A549 (cell line): ENCODE measurements at regions not wholly inside any gene's neighbourhood (a gene's known extent, or its start where the extent isn't known, plus 50 kb on each side); places are given as distances from the start of the nearest gene placed in this dataset.
A peak's percentile ranks its signal among the peaks of the same experiment; 100 is the strongest.

ENCODE experiments used
- ATAC-seq, 2 experiments: fragments of 200-7000 bp in 1 of 2; fragments of >200 bp in 1 of 2; cut with Nextera tagmentation in 1 of 2; cut with Tn5 transposase in 1 of 2; 3 replicates each; pipeline versions ENCODE4 v1.8.0 to v1.9.1; 2018 to 2020; ENCODE audit warnings: mild to moderate bottlenecking in 1 of 2, moderate library complexity in 1 of 2
- CTCF ChIA-PET: fragments of 300-600 bp; sonication (Branson Sonifier 250); formaldehyde crosslinking; extraction: SDS; loops from one replicate; lab custom pipeline; 2021; ENCODE audit warnings: antibody characterized with exemption, inconsistent platforms; lab: Yijun Ruan, JAX
- POLR2A ChIA-PET: fragments of 350-600 bp; formaldehyde crosslinking; extraction: SDS; loops from one replicate; lab custom pipeline; 2021; ENCODE audit warnings: antibody characterized with exemption, inconsistent platforms; lab: Yijun Ruan, JAX
- DNase-seq, 2 experiments: peaks; one replicate each; pipeline versions ENCODE4 v3.0.0 to v3.0.0-alpha.2; 2011 to 2016; ENCODE audit warnings: low read depth in 1 of 2, low spot score in 1 of 2
- FAIRE-seq: peaks from 2 replicates; lab custom pipeline; 2011; peaks lifted over from hg19 to GRCh38; lab: Jason Lieb, UNC
- H3K27ac ChIP-seq, 2 experiments: fragments of >200 bp; sonication (Bioruptor Twin); formaldehyde crosslinking; 3 replicates each; pipeline ENCODE4 v1.5.1; 2016 to 2017
- H3K4me1 ChIP-seq: fragments of >200 bp; sonication (Bioruptor Twin); formaldehyde crosslinking; 3 replicates; pipeline ENCODE4 v1.6.1; 2016
- H3K4me2 ChIP-seq: fragments of >200 bp; sonication (Bioruptor Twin); formaldehyde crosslinking; 3 replicates; pipeline ENCODE4 v1.6.1; 2016
- H3K4me3 ChIP-seq: fragments of >200 bp; sonication (Bioruptor Twin); formaldehyde crosslinking; 3 replicates; pipeline ENCODE4 v1.5.1; 2016
- H3K9me3 ChIP-seq: fragments of >200 bp; sonication (Bioruptor Twin); formaldehyde crosslinking; 3 replicates; pipeline ENCODE4 v1.6.1; 2016
- BHLHE40 ChIP-seq: IDR thresholded peaks from 2 replicates; pipeline ENCODE4 v1.6.1; 2012; ENCODE audit warnings: low read depth, low read length, inconsistent platforms
- CHD2 ChIP-seq: fragments of 150-350 bp; IDR thresholded peaks from 2 replicates; pipeline ENCODE4 v1.6.1; 2014; ENCODE audit warnings: low read length; ENCODE audit not compliant: partially characterized antibody
- E2F6 ChIP-seq: IDR thresholded peaks from 2 replicates; pipeline ENCODE4 v1.6.1; 2012; ENCODE audit warnings: low read depth, borderline replicate concordance
- EHMT2 ChIP-seq: fragments of 200-600 bp; sonication (generic); IDR thresholded peaks from 2 replicates; pipeline ENCODE4 v1.6.1; 2016; ENCODE audit warnings: antibody characterized with exemption, low read depth, mild to moderate bottlenecking, moderate library complexity
- ESRRA ChIP-seq: fragments of 150-350 bp; IDR thresholded peaks from 2 replicates; pipeline ENCODE4 v1.6.1; 2014; ENCODE audit warnings: mild to moderate bottlenecking, low read length, borderline replicate concordance
- FOSL2 ChIP-seq, 2 experiments: fragments of 450-650 bp in 1 of 2; fragments of >200 bp in 1 of 2; sonication (Bioruptor Twin) in 1 of 2; formaldehyde crosslinking; IDR thresholded peaks; 2 replicates each; pipeline versions ENCODE4 v1.5.0 to v1.6.1; 2016 to 2020; ENCODE audit warnings: mild to moderate bottlenecking in 1 of 2, moderate library complexity in 1 of 2
- HOXA7 ChIP-seq: fragments of 250-450 bp; sonication (Bioruptor Pico); IDR thresholded peaks from 2 replicates; pipeline ENCODE4 v1.5.0; 2020; ENCODE audit warnings: mild to moderate bottlenecking, moderate library complexity
- JUN ChIP-seq, 2 experiments: fragments of >200 bp; sonication (Bioruptor Twin); formaldehyde crosslinking; IDR thresholded peaks; 2 replicates in 1 of 2; 3 replicates in 1 of 2; pipeline ENCODE4 v1.6.1; 2016 to 2017
- MAFK ChIP-seq: fragments of 450-650 bp; IDR thresholded peaks from 2 replicates; pipeline ENCODE4 v1.6.1; 2014; ENCODE audit not compliant: partially characterized antibody
- NFE2L2 ChIP-seq: fragments of 150-350 bp; conservative IDR thresholded peaks from 2 replicates; pipeline ENCODE4 v1.6.1; 2014; ENCODE audit warnings: low read length
- PHF8 ChIP-seq: fragments of 200-600 bp; sonication (generic); IDR thresholded peaks from 2 replicates; pipeline ENCODE4 v1.6.1; 2016; ENCODE audit warnings: low read depth, mild to moderate bottlenecking, antibody characterized with exemption, moderate library complexity, borderline replicate concordance
- RNF2 ChIP-seq: fragments of 200-600 bp; sonication (generic); IDR thresholded peaks from 2 replicates; pipeline ENCODE4 v1.6.1; 2016; ENCODE audit warnings: low read depth, mild to moderate bottlenecking, antibody characterized with exemption, moderate library complexity, borderline replicate concordance
- ZFP36 ChIP-seq: fragments of 450-650 bp; IDR thresholded peaks from 2 replicates; pipeline ENCODE4 v1.6.1; 2014; ENCODE audit warnings: borderline replicate concordance; ENCODE audit not compliant: partially characterized antibody
- ZNF302 ChIP-seq: fragments of 250-450 bp; sonication (Bioruptor Pico); IDR thresholded peaks from 2 replicates; pipeline ENCODE4 v1.9.0; 2021; ENCODE audit warnings: inconsistent platforms, mild to moderate bottlenecking, moderate library complexity
- WGBS: methylation state at CpG from one replicate; pipeline ENCODE4 v1.1.6; 2017; ENCODE audit errors: missing lambda C conversion rate; 5-methylcytosine and 5-hydroxymethylcytosine counted together
- TF ChIP-seq, protein P1 (sequence below): fragments of 450-650 bp; IDR thresholded peaks from 2 replicates; pipeline ENCODE4 v1.6.1; 2014; ENCODE audit warnings: antibody characterized with exemption
- TF ChIP-seq, protein P2 (sequence below): fragments of 150-350 bp; IDR thresholded peaks from 2 replicates; pipeline ENCODE4 v1.6.1; 2014; ENCODE audit warnings: low read depth, mild to moderate bottlenecking, low read length

GRCh38 chr17:77378318-77379064 is 237.7 kb downstream of the SEC14L1 start (continued):
- TF ChIP-seq, protein P1, sequence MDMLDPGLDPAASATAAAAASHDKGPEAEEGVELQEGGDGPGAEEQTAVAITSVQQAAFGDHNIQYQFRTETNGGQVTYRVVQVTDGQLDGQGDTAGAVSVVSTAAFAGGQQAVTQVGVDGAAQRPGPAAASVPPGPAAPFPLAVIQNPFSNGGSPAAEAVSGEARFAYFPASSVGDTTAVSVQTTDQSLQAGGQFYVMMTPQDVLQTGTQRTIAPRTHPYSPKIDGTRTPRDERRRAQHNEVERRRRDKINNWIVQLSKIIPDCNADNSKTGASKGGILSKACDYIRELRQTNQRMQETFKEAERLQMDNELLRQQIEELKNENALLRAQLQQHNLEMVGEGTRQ, result no peak
- TF ChIP-seq ESRRA (no peak), NFE2L2 (no peak)
- TF ChIP-seq, protein P2, sequence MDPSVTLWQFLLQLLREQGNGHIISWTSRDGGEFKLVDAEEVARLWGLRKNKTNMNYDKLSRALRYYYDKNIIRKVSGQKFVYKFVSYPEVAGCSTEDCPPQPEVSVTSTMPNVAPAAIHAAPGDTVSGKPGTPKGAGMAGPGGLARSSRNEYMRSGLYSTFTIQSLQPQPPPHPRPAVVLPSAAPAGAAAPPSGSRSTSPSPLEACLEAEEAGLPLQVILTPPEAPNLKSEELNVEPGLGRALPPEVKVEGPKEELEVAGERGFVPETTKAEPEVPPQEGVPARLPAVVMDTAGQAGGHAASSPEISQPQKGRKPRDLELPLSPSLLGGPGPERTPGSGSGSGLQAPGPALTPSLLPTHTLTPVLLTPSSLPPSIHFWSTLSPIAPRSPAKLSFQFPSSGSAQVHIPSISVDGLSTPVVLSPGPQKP, result no peak

DNA sequence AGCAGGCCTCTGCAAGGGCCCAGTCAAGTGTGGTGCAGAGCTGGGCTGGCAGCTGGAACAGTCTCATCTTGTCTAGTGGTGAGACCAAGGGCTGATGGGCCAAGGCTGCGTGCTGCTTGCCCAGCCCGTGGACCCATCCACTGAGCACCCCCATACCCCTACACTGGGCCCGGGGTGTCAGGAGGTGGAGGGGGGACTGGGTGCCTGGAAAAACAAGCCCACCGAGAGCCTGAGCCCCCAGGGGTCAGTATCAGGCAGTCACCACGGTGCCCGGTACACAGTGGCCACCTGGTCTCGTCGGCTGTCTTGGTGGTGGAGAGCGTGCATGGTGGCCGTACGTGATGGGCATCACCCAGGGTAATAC is 238.3 kb downstream of the SEC14L1 start:
- ChIA-PET POLR2A (no interaction called here), CTCF (no interaction called here)
- Histone ChIP-seq H3K4me1 (peaks cover 71% of the 10 kb centered on the region), H3K27ac (no peak overlapping the region; a peak in 1 of 6 replicates), H3K4me2 (no peak overlapping the region), H3K9me3 (no peaks in the 10 kb centered on the region), H3K4me3 (no peak overlapping the region)
- 97% methylated on average over 9 of the region's 11 CpGs for WGBS
- ATAC-seq, result no peak
- DNase-seq, result no peak
- TF ChIP-seq JUN (IDR thresholded peaks at IDR 0.05), result no peak
- TF ChIP-seq EHMT2, result no peak
- no peak for TF ChIP-seq BHLHE40
- no peak for TF ChIP-seq FOSL2 (IDR thresholded peaks at IDR 0.05)
- no peak for TF ChIP-seq FOSL2 (CRISPR knock-in tag; IDR thresholded peaks at IDR 0.05)
- TF ChIP-seq ZNF302 (CRISPR knock-in tag), result no peak
- TF ChIP-seq HOXA7 (CRISPR knock-in tag), result no peak
- no peak for TF ChIP-seq PHF8
- TF ChIP-seq MAFK, result no peak
- no peak for TF ChIP-seq NFE2L2
- TF ChIP-seq RNF2, result no peak
- no peak for TF ChIP-seq ZFP36
- FAIRE-seq, result no peak

- DNase-seq (no peak), ATAC-seq (no peak), FAIRE-seq (no peak)
- 76% methylated on average over 6 of the region's 6 CpGs for WGBS
- Histone ChIP-seq H3K27ac (peak overlapping the region in 1 of 2 experiments; percentile 22; a peak in 1 of 6 replicates), H3K4me3 (no peak overlapping the region), H3K4me1 (peaks cover 71% of the 10 kb centered on the region), H3K9me3 (no peaks in the 10 kb centered on the region), H3K4me2 (no peak overlapping the region)
- POLR2A ChIA-PET, result no interaction called here
- TF ChIP-seq CHD2, result no peak
- CTCF ChIA-PET, result interaction anchor here (1.2 kb wide), 1 partner anchor 50 kb away, joined by 3 read pairs; no protein-coding TSS in a partner anchor
Observed at GRCh38 chr17:77379832-77380231, 239.1 kb downstream of the SEC14L1 start.

DNA sequence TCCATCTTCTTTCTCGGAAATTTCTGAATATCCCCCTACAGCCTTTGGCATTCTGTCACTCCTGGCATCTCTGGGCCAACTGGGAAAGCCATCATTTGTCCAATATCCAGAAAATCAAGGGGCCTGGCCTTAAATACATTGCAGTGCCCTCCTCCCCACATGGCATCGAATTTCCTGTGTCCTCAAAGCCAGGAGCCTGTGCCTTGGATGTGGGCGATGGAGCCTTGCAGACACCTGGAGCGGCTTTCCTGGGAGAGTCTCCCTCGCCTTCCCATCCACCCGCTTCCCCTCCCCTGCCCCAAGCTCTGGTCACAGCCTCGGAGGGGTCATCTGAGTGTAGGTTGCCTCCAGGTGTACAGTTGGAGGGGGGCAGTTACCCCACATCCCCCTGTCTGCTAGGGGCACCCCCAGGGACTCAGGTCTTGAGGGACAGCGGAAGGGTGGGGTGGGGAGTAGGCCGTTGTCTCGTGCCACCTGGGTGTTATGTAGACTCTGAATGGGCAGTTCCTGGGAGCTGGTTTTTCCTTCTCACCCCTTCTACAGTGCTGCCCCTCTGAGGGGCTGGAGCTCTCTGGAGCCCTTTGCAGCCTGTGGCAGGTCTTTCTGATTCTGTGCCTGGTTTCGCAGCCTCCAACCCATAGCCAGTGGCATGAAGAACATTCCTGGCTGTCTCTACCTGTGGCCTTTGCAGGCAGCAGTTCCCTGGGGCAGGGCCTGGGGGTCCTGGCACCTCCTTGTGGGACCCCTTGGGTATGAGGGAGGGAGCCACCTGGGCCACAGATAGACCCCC is 239.8 kb downstream of the SEC14L1 start:
- ChIA-PET CTCF (interaction anchor here (0.6 to 1.6 kb wide), 3 partner anchors 19 to 94 kb away, joined by 3 to 8 read pairs (median 3); no protein-coding TSS in a partner anchor), POLR2A (no interaction called here)
- no peak for ATAC-seq
- Histone ChIP-seq H3K9me3 (no peaks in the 10 kb centered on the region), H3K4me2 (no peak overlapping the region; the same call in 2 of the 3 replicates), H3K4me3 (no peak overlapping the region), H3K4me1 (peaks cover 69% of the 10 kb centered on the region), H3K27ac (peak overlapping the region in 1 of 2 experiments; percentile 45; a peak in 3 of 6 replicates)
- no peak for TF ChIP-seq E2F6
- DNase-seq, result no peak
- FAIRE-seq, result no peak
- WGBS, result 93% methylated on average over 11 of the region's 11 CpGs
